IPS DF 6.9 (cell line): ENCODE measurements at regions not wholly inside any gene's neighbourhood (a gene's known extent, or its start where the extent isn't known, plus 50 kb on each side); places are given as distances from the start of the nearest gene placed in this dataset.

Experiments used
- DNase-seq: peaks from one replicate; pipeline ENCODE4 v3.0.0-alpha.2; 2013; ENCODE audit warnings: low read depth, low spot score
- H3K27ac ChIP-seq: one replicate; pipeline ENCODE4 v1.5.1; 2013; ENCODE audit warnings: low read length, control low read depth
- H3K27me3 ChIP-seq: 2 replicates; pipeline ENCODE4 v1.6.1; 2013; ENCODE audit warnings: mild to moderate bottlenecking, low read length; ENCODE audit not compliant: control insufficient read depth, insufficient read depth
- H3K36me3 ChIP-seq: 2 replicates; pipeline ENCODE4 v1.6.1; 2013; ENCODE audit warnings: low read length; ENCODE audit not compliant: control insufficient read depth, insufficient read depth
- H3K4me1 ChIP-seq: 2 replicates; pipeline ENCODE4 v1.6.1; 2013; ENCODE audit warnings: low read length; ENCODE audit not compliant: control insufficient read depth, insufficient read depth
- H3K4me3 ChIP-seq: 2 replicates; pipeline ENCODE4 v1.5.1; 2013; ENCODE audit warnings: mild to moderate bottlenecking, low read length
- H3K9me3 ChIP-seq: 2 replicates; pipeline ENCODE4 v1.6.1; 2013; ENCODE audit warnings: low read length, inconsistent platforms; ENCODE audit not compliant: control insufficient read depth, insufficient read depth
- WGBS: extraction: QIAGEN DNeasy Blood & Tissue Kit; methylation state at CpG from one replicate; pipeline ENCODE4 v1.1.7; 2013; ENCODE audit warnings: mixed read lengths, missing lambda C conversion rate; ENCODE audit not compliant: insufficient read length, insufficient coverage; 5-methylcytosine and 5-hydroxymethylcytosine counted together

GRCh38 chr20:11118802-11119380 is 445.1 kb upstream of the JAG1 start:
- Histone ChIP-seq H3K27me3 (no peaks in the 10 kb centered on the region), H3K9me3 (no peaks in the 10 kb centered on the region), H3K27ac (no peak overlapping the region), H3K4me3 (no peak overlapping the region), H3K36me3 (no peaks in the 10 kb centered on the region), H3K4me1 (no peaks in the 10 kb centered on the region)
- WGBS = no CpG with 5 or more reads among the region's 4 CpGs
- no peak for DNase-seq

GRCh38 chr20:11119573-11119972 is 445.8 kb upstream of the JAG1 start:
- Histone ChIP-seq H3K36me3 (no peaks in the 10 kb centered on the region), H3K4me1 (no peaks in the 10 kb centered on the region), H3K27me3 (no peaks in the 10 kb centered on the region), H3K4me3 (no peak overlapping the region), H3K9me3 (no peaks in the 10 kb centered on the region), H3K27ac (no peak overlapping the region)
- WGBS = no CpG with 5 or more reads among the region's 3 CpGs
- no peak for DNase-seq

- DNase-seq = no peak
- no CpG with 5 or more reads among the region's 4 CpGs for WGBS
- H3K27ac ChIP-seq = no peak overlapping the region
- H3K9me3 ChIP-seq = no peaks in the 10 kb centered on the region
- H3K4me3 ChIP-seq = no peak overlapping the region
- no peaks in the 10 kb centered on the region for H3K27me3 ChIP-seq
- H3K36me3 ChIP-seq = no peaks in the 10 kb centered on the region
- no peaks in the 10 kb centered on the region for H3K4me1 ChIP-seq
These were observed 446.6 kb upstream of the JAG1 start for GRCh38 chr20:11120431-11120830.

GRCh38 chr20:11124849-11125505 is 451.2 kb upstream of the JAG1 start:
- H3K36me3 ChIP-seq = no peaks in the 10 kb centered on the region
- no peaks in the 10 kb centered on the region for H3K27me3 ChIP-seq
- no peak overlapping the region for H3K27ac ChIP-seq
- no peaks in the 10 kb centered on the region for H3K9me3 ChIP-seq
- H3K4me3 ChIP-seq = no peak overlapping the region
- no CpG with 5 or more reads among the region's 2 CpGs for WGBS
- no peaks in the 10 kb centered on the region; the same call in 1 of the 2 replicates for H3K4me1 ChIP-seq
- DNase-seq = no peak

GRCh38 chr20:11128220-11128718 is 454.5 kb upstream of the JAG1 start:
- H3K9me3 ChIP-seq = no peaks in the 10 kb centered on the region
- H3K4me3 ChIP-seq = no peak overlapping the region
- H3K27ac ChIP-seq = no peak overlapping the region
- no CpG with 5 or more reads among the region's 3 CpGs for WGBS
- no peaks in the 10 kb centered on the region for H3K36me3 ChIP-seq
- DNase-seq = no peak
- no peaks in the 10 kb centered on the region for H3K27me3 ChIP-seq
- H3K4me1 ChIP-seq = no peaks in the 10 kb centered on the region; the same call in 1 of the 2 replicates

GRCh38 chr20:11128721-11129120 is 454.9 kb upstream of the JAG1 start:
- H3K27ac ChIP-seq = no peak overlapping the region
- no peak for DNase-seq
- no peaks in the 10 kb centered on the region for H3K9me3 ChIP-seq
- no peaks in the 10 kb centered on the region for H3K36me3 ChIP-seq
- no peak overlapping the region for H3K4me3 ChIP-seq
- no peaks in the 10 kb centered on the region for H3K27me3 ChIP-seq
- WGBS = 100% methylated on average over 1 of the region's 1 CpG
- no peaks in the 10 kb centered on the region; the same call in 1 of the 2 replicates for H3K4me1 ChIP-seq

GRCh38 chr20:11130554-11131166 is 456.9 kb upstream of the JAG1 start:
- no peaks in the 10 kb centered on the region for H3K36me3 ChIP-seq
- H3K9me3 ChIP-seq = no peaks in the 10 kb centered on the region
- H3K27ac ChIP-seq = no peak overlapping the region
- DNase-seq = no peak
- no peaks in the 10 kb centered on the region for H3K27me3 ChIP-seq
- H3K4me1 ChIP-seq = no peaks in the 10 kb centered on the region; the same call in 1 of the 2 replicates
- WGBS = no CpG with 5 or more reads among the region's 1 CpG
- no peak overlapping the region for H3K4me3 ChIP-seq

GRCh38 chr20:11132819-11133415 is 459.1 kb upstream of the JAG1 start:
- Histone ChIP-seq H3K27me3 (no peaks in the 10 kb centered on the region), H3K4me3 (no peak overlapping the region), H3K9me3 (no peaks in the 10 kb centered on the region), H3K27ac (no peak overlapping the region), H3K36me3 (no peaks in the 10 kb centered on the region), H3K4me1 (no peaks in the 10 kb centered on the region; the same call in 1 of the 2 replicates)
- WGBS = no CpG with 5 or more reads among the region's 3 CpGs
- DNase-seq = no peak

GRCh38 chr20:11136691-11137090 is 462.9 kb upstream of the JAG1 start:
- Histone ChIP-seq H3K36me3 (no peaks in the 10 kb centered on the region), H3K4me1 (no peaks in the 10 kb centered on the region), H3K4me3 (no peak overlapping the region), H3K9me3 (no peaks in the 10 kb centered on the region), H3K27me3 (no peaks in the 10 kb centered on the region), H3K27ac (no peak overlapping the region)
- no peak for DNase-seq

- no CpG with 5 or more reads among the region's 3 CpGs for WGBS
- Histone ChIP-seq H3K9me3 (no peaks in the 10 kb centered on the region), H3K4me1 (no peaks in the 10 kb centered on the region), H3K27ac (no peak overlapping the region), H3K36me3 (no peaks in the 10 kb centered on the region), H3K27me3 (no peaks in the 10 kb centered on the region), H3K4me3 (no peak overlapping the region)
- no peak for DNase-seq
These were observed 463.9 kb upstream of the JAG1 start for GRCh38 chr20:11137688-11138087.
